ENCODE measurements at regions not wholly inside any gene's neighbourhood (a gene's known extent, or its start where the extent isn't known, plus 50 kb on each side); places are given as distances from the start of the nearest gene placed in this dataset.

DNA sequence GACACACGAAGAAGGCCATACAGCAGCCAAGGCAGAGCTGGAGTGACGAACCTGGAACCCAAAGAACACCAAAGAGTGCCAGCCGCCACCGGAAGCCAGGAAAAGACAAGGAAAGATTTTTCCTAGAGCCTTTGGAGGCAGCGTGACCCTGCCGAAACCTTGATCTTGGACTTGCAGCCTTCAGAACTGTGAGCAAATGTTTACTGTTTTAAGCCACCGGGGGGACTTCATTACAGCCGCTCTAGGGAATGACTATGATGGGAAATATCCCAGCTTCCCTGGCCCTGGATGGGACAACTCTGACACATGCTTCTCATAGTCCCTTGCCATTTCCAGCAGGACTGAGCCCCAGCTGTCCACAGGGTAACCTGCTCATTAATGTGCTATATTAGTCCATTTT lies 270.6 kb downstream of the HAPSTR1 start:
- H3K4me3 ChIP-seq = no peak overlapping the region
- ATAC-seq = no peak
- H4K20me1 ChIP-seq (replicated peaks; ENCODE audit: control insufficient read depth, insufficient read depth, low read length) = no peaks in the 10 kb centered on the region
- POLR2A ChIA-PET = interaction anchor here (0.6 kb wide), 1 partner anchor 954 kb away, joined by 3 read pairs; no protein-coding TSS in a partner anchor
- in situ Hi-C loops (cut with MboI) (no loop called here), intact Hi-C loops (cut with micrococcal nuclease) (no loop called here)
- no peaks in the 10 kb centered on the region for H3K9me1 ChIP-seq (ENCODE audit: control insufficient read depth, insufficient read depth, low read length)
- CTCF ChIA-PET (ENCODE audit: low intra/inter-chr PET ratio) = no interaction called here
- BruUV-seq (replicated peaks) = no TSS peak
- H3K79me2 ChIP-seq (ENCODE audit: control insufficient read depth, insufficient read depth, low read length) = no peaks in the 10 kb centered on the region
- FAIRE-seq = no peak
- H2AFZ ChIP-seq (ENCODE audit: low read depth, low read length) = no peak overlapping the region
- H3K27ac ChIP-seq (ENCODE audit: extremely low read depth, low read depth, low read length) = no peak overlapping the region
- peaks cover 2 to 10% of the 10 kb centered on the region in 2 experiments; a peak in 2 of 5 replicates for H3K27me3 ChIP-seq (ENCODE audit: control insufficient read depth in 2 of 2, insufficient read depth in 2 of 2, low read length in 2 of 2)
- H3K4me2 ChIP-seq (ENCODE audit: insufficient read depth, low read length) = no peak overlapping the region
- no peak for TF ChIP-seq CREBBP (IDR thresholded peaks at IDR 0.05; ENCODE audit: low read depth, low read length)
- no peak for DNase-seq (ENCODE audit: extremely low read depth in 1 of 4, low spot score in 3 of 4)
- WGBS (ENCODE audit: insufficient coverage, low coverage, missing lambda C conversion rate) = 0% methylated on average over 8 of the region's 8 CpGs
- no peaks in the 10 kb centered on the region for H3K9me3 ChIP-seq (replicated peaks; ENCODE audit: control insufficient read depth, insufficient read depth, low read depth, low read length)
- H3K36me3 ChIP-seq (ENCODE audit: control insufficient read depth, insufficient read depth, low read length) = no peaks in the 10 kb centered on the region
- no peaks in the 10 kb centered on the region for H3K4me1 ChIP-seq (replicated peaks in 1 of 2; ENCODE audit: control insufficient read depth in 2 of 2, insufficient read depth in 2 of 2, low read length in 2 of 2)
- H3K9ac ChIP-seq (ENCODE audit: insufficient read depth in 1 of 2, low read depth in 2 of 2, low read length in 2 of 2) = no peak overlapping the region

DNA sequence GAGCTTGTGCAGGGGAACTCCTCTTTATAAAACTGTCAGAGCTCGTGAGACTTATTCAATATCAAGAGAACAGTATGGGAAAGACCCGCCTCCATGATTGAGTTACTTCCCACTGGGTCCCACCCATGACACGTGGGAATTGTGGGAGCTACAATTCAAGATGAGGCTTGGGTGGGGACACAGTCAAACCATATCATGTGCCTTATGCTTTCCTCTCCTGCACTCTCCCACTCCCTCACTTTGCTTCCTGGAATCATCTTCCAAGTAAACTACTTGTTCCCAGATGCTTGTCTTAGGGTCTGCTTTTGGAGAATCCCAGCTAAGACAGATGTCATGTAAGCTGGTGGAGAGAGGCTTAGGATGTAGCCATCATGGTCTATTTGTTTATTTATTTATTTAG lies 271.2 kb downstream of the HAPSTR1 start:
- TF ChIP-seq ZNF699 (CRISPR knock-in tag; IDR thresholded peaks at IDR 0.05; ENCODE audit: insufficient replicate concordance) (no peak), XRCC4 (IDR thresholded peaks at IDR 0.05; ENCODE audit: extremely low read depth, insufficient read depth, insufficient read length) (no peak), ZFX (CRISPR knock-in tag; IDR thresholded peaks at IDR 0.05) (no peak), MAFG (tag; conservative IDR thresholded peaks at IDR 0.05) (no peak), THRAP3 (IDR thresholded peaks at IDR 0.05; ENCODE audit: borderline replicate concordance) (no peak), ZNF24 (IDR thresholded peaks at IDR 0.05) (no peak), ZBTB7A (IDR thresholded peaks at IDR 0.05; ENCODE audit: borderline replicate concordance, control insufficient read depth, low read depth, low read length) (no peak), CHD4 (IDR thresholded peaks at IDR 0.05; ENCODE audit: insufficient read depth, insufficient replicate concordance, low read depth, low read length, poor library complexity, severe bottlenecking) (no peak)
- TF ChIP-seq, protein P1, sequence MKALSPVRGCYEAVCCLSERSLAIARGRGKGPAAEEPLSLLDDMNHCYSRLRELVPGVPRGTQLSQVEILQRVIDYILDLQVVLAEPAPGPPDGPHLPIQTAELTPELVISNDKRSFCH (CRISPR knock-in tag; IDR thresholded peaks at IDR 0.05) = no peak
- TF ChIP-seq, protein P1 (tag; IDR thresholded peaks at IDR 0.05) = no peak
- TF ChIP-seq, protein P2, sequence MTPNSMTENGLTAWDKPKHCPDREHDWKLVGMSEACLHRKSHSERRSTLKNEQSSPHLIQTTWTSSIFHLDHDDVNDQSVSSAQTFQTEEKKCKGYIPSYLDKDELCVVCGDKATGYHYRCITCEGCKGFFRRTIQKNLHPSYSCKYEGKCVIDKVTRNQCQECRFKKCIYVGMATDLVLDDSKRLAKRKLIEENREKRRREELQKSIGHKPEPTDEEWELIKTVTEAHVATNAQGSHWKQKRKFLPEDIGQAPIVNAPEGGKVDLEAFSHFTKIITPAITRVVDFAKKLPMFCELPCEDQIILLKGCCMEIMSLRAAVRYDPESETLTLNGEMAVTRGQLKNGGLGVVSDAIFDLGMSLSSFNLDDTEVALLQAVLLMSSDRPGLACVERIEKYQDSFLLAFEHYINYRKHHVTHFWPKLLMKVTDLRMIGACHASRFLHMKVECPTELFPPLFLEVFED (CRISPR knock-in tag; conservative IDR thresholded peaks at IDR 0.05) = no peak
- POLR2A ChIA-PET = interaction anchor here (0.6 kb wide), 1 partner anchor 954 kb away, joined by 3 read pairs; no protein-coding TSS in a partner anchor
- no peaks in the 10 kb centered on the region for H3K4me1 ChIP-seq (replicated peaks in 1 of 2; ENCODE audit: control insufficient read depth in 2 of 2, insufficient read depth in 2 of 2, low read length in 2 of 2)
- no TSS peak for BruUV-seq (replicated peaks)
- H3K9me1 ChIP-seq (ENCODE audit: control insufficient read depth, insufficient read depth, low read length) = no peaks in the 10 kb centered on the region
- no peak for DNase-seq (ENCODE audit: extremely low read depth in 1 of 4, low spot score in 3 of 4)
- 0% methylated on average over 3 of the region's 3 CpGs for WGBS (ENCODE audit: insufficient coverage, low coverage, missing lambda C conversion rate)
- ATAC-seq = no peak
- CTCF ChIA-PET (ENCODE audit: low intra/inter-chr PET ratio) = no interaction called here
- no peak overlapping the region for H3K9ac ChIP-seq (ENCODE audit: insufficient read depth in 1 of 2, low read depth in 2 of 2, low read length in 2 of 2)
- H3K9me3 ChIP-seq (replicated peaks; ENCODE audit: control insufficient read depth, insufficient read depth, low read depth, low read length) = no peaks in the 10 kb centered on the region
- no peak for FAIRE-seq
- H3K27ac ChIP-seq (ENCODE audit: extremely low read depth, low read depth, low read length) = no peak overlapping the region
- H3K4me2 ChIP-seq (ENCODE audit: insufficient read depth, low read length) = no peak overlapping the region
- H3K27me3 ChIP-seq (ENCODE audit: control insufficient read depth in 2 of 2, insufficient read depth in 2 of 2, low read length in 2 of 2) = peaks cover 2 to 10% of the 10 kb centered on the region in 2 experiments; a peak in 2 of 5 replicates
- intact Hi-C loops (cut with micrococcal nuclease) (no loop called here), in situ Hi-C loops (cut with MboI) (no loop called here)
- no peak overlapping the region for H3K4me3 ChIP-seq
- H2AFZ ChIP-seq (ENCODE audit: low read depth, low read length) = no peak overlapping the region
- no peaks in the 10 kb centered on the region for H4K20me1 ChIP-seq (replicated peaks; ENCODE audit: control insufficient read depth, insufficient read depth, low read length)
- no peaks in the 10 kb centered on the region for H3K36me3 ChIP-seq (ENCODE audit: control insufficient read depth, insufficient read depth, low read length)
- H3K79me2 ChIP-seq (ENCODE audit: control insufficient read depth, insufficient read depth, low read length) = no peaks in the 10 kb centered on the region
